ENCODE measurements at regions not wholly inside any gene's neighbourhood (a gene's known extent, or its start where the extent isn't known, plus 50 kb on each side); places are given as distances from the start of the nearest gene placed in this dataset.

- H3K36me3 Mint-ChIP-seq, result no peaks in the 10 kb centered on the region
- Histone ChIP-seq H3K4me1 (ENCODE audit: control insufficient read depth in 1 of 2, insufficient read depth in 2 of 2, low read length in 2 of 2) (no peaks in the 10 kb centered on the region), H3K4me2 (replicated peaks; ENCODE audit: extremely low read depth, low read length, poor library complexity, severe bottlenecking) (no peak overlapping the region), H3K4me3 (replicated peaks in 1 of 3; ENCODE audit: low read depth in 2 of 3, low read length in 3 of 3) (no peak overlapping the region), H4K20me1 (ENCODE audit: insufficient read depth, low read length) (no peaks in the 10 kb centered on the region), H2AFZ (ENCODE audit: insufficient read depth, low read depth, low read length, poor library complexity, severe bottlenecking) (no peak overlapping the region), H3K27me3 (ENCODE audit: control insufficient read depth in 2 of 2, insufficient read depth in 2 of 2, low read length in 2 of 2) (no peaks in the 10 kb centered on the region), H3K27ac (ENCODE audit: low read depth in 1 of 2, low read length in 2 of 2) (no peak overlapping the region), H3K79me2 (ENCODE audit: insufficient read depth, low read length) (no peaks in the 10 kb centered on the region), H3K9me3 (replicated peaks in 1 of 2; ENCODE audit: control insufficient read depth in 1 of 2, insufficient read depth in 1 of 2, low read length in 2 of 2) (peaks cover 9 to 35% of the 10 kb centered on the region in 2 donors), H3K9ac (ENCODE audit: insufficient read depth, low read length, poor library complexity, severe bottlenecking) (no peak overlapping the region), H3K36me3 (replicated peaks in 1 of 2; ENCODE audit: control insufficient read depth in 1 of 2, insufficient read depth in 2 of 2, low read length in 2 of 2) (no peaks in the 10 kb centered on the region)
- no CpG with 5 or more reads among the region's 2 CpGs for WGBS (ENCODE audit: insufficient coverage)
- H3K4me3 Mint-ChIP-seq, result no peak overlapping the region
- H3K27ac Mint-ChIP-seq, result no peak overlapping the region
- no peaks in the 10 kb centered on the region for H3K4me1 Mint-ChIP-seq
- no peak for DNase-seq
- H3K27me3 Mint-ChIP-seq (ENCODE audit: low read depth in 3 of 3), result no peaks in the 10 kb centered on the region
- TF ChIP-seq CTCF (IDR thresholded peaks at IDR 0.05), result no peak
- intact Hi-C loops (cut with micrococcal nuclease), result no loop called here
- peaks cover 4 to 24% (median 7%) of the 10 kb centered on the region in 7 donors for H3K9me3 Mint-ChIP-seq
These were observed 342.3 kb downstream of the LRRC3B start for GRCh38 chr3:26964836-26965235.

- TF ChIP-seq CTCF (IDR thresholded peaks at IDR 0.05), result no peak
- H3K27ac Mint-ChIP-seq, result no peak overlapping the region
- H3K27me3 ChIP-seq (ENCODE audit: control insufficient read depth in 2 of 2, insufficient read depth in 2 of 2, low read length in 2 of 2), result no peaks in the 10 kb centered on the region
- DNase-seq, result no peak
- peaks cover 0 to 14% (median 4%) of the 10 kb centered on the region in 7 donors for H3K9me3 Mint-ChIP-seq
- no peaks in the 10 kb centered on the region for H3K36me3 Mint-ChIP-seq
- no peaks in the 10 kb centered on the region for H3K4me1 ChIP-seq (ENCODE audit: control insufficient read depth in 1 of 2, insufficient read depth in 2 of 2, low read length in 2 of 2)
- H2AFZ ChIP-seq (ENCODE audit: insufficient read depth, low read depth, low read length, poor library complexity, severe bottlenecking), result no peak overlapping the region
- no peak overlapping the region for H3K4me3 Mint-ChIP-seq
- intact Hi-C loops (cut with micrococcal nuclease), result no loop called here
- no CpG with 5 or more reads among the region's 1 CpG for WGBS (ENCODE audit: insufficient coverage)
- H4K20me1 ChIP-seq (ENCODE audit: insufficient read depth, low read length), result no peaks in the 10 kb centered on the region
- no peaks in the 10 kb centered on the region for H3K27me3 Mint-ChIP-seq (ENCODE audit: low read depth in 3 of 3)
- H3K9ac ChIP-seq (ENCODE audit: insufficient read depth, low read length, poor library complexity, severe bottlenecking), result no peak overlapping the region
- H3K36me3 ChIP-seq (replicated peaks in 1 of 2; ENCODE audit: control insufficient read depth in 1 of 2, insufficient read depth in 2 of 2, low read length in 2 of 2), result no peaks in the 10 kb centered on the region
- no peaks in the 10 kb centered on the region for H3K4me1 Mint-ChIP-seq
- H3K4me2 ChIP-seq (replicated peaks; ENCODE audit: extremely low read depth, low read length, poor library complexity, severe bottlenecking), result no peak overlapping the region
- H3K79me2 ChIP-seq (ENCODE audit: insufficient read depth, low read length), result no peaks in the 10 kb centered on the region
- H3K27ac ChIP-seq (ENCODE audit: low read depth in 1 of 2, low read length in 2 of 2), result no peak overlapping the region
- H3K4me3 ChIP-seq (replicated peaks in 1 of 3; ENCODE audit: low read depth in 2 of 3, low read length in 3 of 3), result no peak overlapping the region
- H3K9me3 ChIP-seq (replicated peaks in 1 of 2; ENCODE audit: control insufficient read depth in 1 of 2, insufficient read depth in 1 of 2, low read length in 2 of 2), result peaks cover 7 to 26% of the 10 kb centered on the region in 2 donors
These were observed 344.9 kb downstream of the LRRC3B start for GRCh38 chr3:26967501-26967900.
